Hepatocyte (in vitro differentiated cells): ENCODE measurements at regions not wholly inside any gene's neighbourhood (a gene's known extent, or its start where the extent isn't known, plus 50 kb on each side); places are given as distances from the start of the nearest gene placed in this dataset.

ENCODE experiments used
- DNase-seq: peaks from one replicate; pipeline ENCODE4 v3.0.0-alpha.2; 2016; ENCODE audit warnings: low spot score
- H2AFZ ChIP-seq: fragments of 200-600 bp; sonication (generic); 2 replicates; pipeline ENCODE4 v1.6.0; 2016; ENCODE audit warnings: antibody characterized with exemption, mild to moderate bottlenecking
- H3K27ac ChIP-seq: fragments of 200-600 bp; sonication (generic); 2 replicates; pipeline ENCODE4 v1.5.1; 2016; ENCODE audit warnings: mild to moderate bottlenecking
- H3K27me3 ChIP-seq: fragments of 200-600 bp; sonication (generic); 2 replicates; pipeline ENCODE4 v1.6.1; 2016
- H3K36me3 ChIP-seq: fragments of 200-600 bp; sonication (generic); replicated peaks from 2 replicates; pipeline ENCODE4 v1.5.1; 2016; ENCODE audit warnings: low read depth; ENCODE audit not compliant: insufficient read depth
- H3K4me1 ChIP-seq: fragments of 200-600 bp; sonication (generic); 2 replicates; pipeline ENCODE4 v1.5.1; 2016; ENCODE audit warnings: mild to moderate bottlenecking, moderate library complexity; ENCODE audit not compliant: insufficient read depth
- H3K4me2 ChIP-seq: fragments of 200-600 bp; sonication (generic); 2 replicates; pipeline ENCODE4 v1.6.0; 2016
- H3K4me3 ChIP-seq: fragments of 200-600 bp; sonication (generic); 2 replicates; pipeline ENCODE4 v1.5.1; 2016; ENCODE audit warnings: mild to moderate bottlenecking
- H3K79me2 ChIP-seq: fragments of 200-600 bp; sonication (generic); 2 replicates; pipeline ENCODE4 v1.6.0; 2017; ENCODE audit warnings: mild to moderate bottlenecking
- H3K9me2 ChIP-seq: fragments of 200-600 bp; sonication (generic); replicated peaks from 2 replicates; pipeline ENCODE4 v1.6.0; 2017; ENCODE audit warnings: mild to moderate bottlenecking; ENCODE audit not compliant: insufficient read depth
- H3K9me3 ChIP-seq: fragments of 200-600 bp; sonication (generic); 2 replicates; pipeline ENCODE4 v1.5.1; 2016; ENCODE audit warnings: low read depth, mild to moderate bottlenecking
- H4K20me1 ChIP-seq: fragments of 200-600 bp; sonication (generic); 2 replicates; pipeline ENCODE4 v1.6.0; 2016; ENCODE audit warnings: mild to moderate bottlenecking; ENCODE audit not compliant: insufficient read depth, poor library complexity, severe bottlenecking
- EZH2 ChIP-seq: fragments of 200-600 bp; sonication (generic); IDR thresholded peaks from 2 replicates; pipeline ENCODE4 v1.6.1; 2016; ENCODE audit warnings: antibody characterized with exemption, mild to moderate bottlenecking, borderline replicate concordance
- EZH2phosphoT487 ChIP-seq: fragments of 200-600 bp; sonication (generic); IDR thresholded peaks from one replicate; pipeline ENCODE4 v1.6.1; 2018; ENCODE audit warnings: antibody characterized with exemption, mild to moderate bottlenecking, low read depth, moderate library complexity; ENCODE audit not compliant: unreplicated experiment, severe bottlenecking
- WGBS: methylation state at CpG from one replicate; pipeline ENCODE4 v1.1.6; 2016; ENCODE audit warnings: low lambda C conversion rate; ENCODE audit errors: missing lambda C conversion rate; 5-methylcytosine and 5-hydroxymethylcytosine counted together
- TF ChIP-seq, protein P1 (sequence below): fragments of 200-600 bp; sonication (generic); IDR thresholded peaks from 2 replicates; pipeline ENCODE4 v1.5.1; 2016; ENCODE audit warnings: antibody characterized with exemption, mild to moderate bottlenecking; ENCODE audit not compliant: poor library complexity

DNA sequence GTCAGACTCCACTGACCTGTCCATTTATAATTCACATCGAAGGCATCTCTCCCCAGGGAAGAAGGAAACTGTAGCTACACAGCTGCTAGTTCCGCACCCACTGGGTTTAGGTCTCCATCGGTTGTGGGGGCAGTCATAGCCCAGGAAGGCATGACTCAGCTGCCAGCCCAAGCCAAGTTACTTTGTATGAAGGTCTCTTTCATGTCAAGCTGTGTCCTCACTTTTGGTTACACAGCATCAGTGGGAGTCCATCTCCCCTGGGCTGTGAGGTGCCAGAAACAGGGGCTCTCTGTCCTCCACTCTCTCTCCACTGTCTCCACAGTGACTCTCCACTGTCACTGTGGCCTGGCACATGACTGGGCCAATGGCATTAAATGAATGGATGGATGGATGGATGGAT, 585.2 kb downstream of the BRD1 start:
- no peak overlapping the region for H3K27ac ChIP-seq
- TF ChIP-seq EZH2phosphoT487, result no peak
- TF ChIP-seq, protein P1, sequence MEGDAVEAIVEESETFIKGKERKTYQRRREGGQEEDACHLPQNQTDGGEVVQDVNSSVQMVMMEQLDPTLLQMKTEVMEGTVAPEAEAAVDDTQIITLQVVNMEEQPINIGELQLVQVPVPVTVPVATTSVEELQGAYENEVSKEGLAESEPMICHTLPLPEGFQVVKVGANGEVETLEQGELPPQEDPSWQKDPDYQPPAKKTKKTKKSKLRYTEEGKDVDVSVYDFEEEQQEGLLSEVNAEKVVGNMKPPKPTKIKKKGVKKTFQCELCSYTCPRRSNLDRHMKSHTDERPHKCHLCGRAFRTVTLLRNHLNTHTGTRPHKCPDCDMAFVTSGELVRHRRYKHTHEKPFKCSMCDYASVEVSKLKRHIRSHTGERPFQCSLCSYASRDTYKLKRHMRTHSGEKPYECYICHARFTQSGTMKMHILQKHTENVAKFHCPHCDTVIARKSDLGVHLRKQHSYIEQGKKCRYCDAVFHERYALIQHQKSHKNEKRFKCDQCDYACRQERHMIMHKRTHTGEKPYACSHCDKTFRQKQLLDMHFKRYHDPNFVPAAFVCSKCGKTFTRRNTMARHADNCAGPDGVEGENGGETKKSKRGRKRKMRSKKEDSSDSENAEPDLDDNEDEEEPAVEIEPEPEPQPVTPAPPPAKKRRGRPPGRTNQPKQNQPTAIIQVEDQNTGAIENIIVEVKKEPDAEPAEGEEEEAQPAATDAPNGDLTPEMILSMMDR, result no peak
- TF ChIP-seq EZH2, result no peak
- no peaks in the 10 kb centered on the region for H3K79me2 ChIP-seq

DNA sequence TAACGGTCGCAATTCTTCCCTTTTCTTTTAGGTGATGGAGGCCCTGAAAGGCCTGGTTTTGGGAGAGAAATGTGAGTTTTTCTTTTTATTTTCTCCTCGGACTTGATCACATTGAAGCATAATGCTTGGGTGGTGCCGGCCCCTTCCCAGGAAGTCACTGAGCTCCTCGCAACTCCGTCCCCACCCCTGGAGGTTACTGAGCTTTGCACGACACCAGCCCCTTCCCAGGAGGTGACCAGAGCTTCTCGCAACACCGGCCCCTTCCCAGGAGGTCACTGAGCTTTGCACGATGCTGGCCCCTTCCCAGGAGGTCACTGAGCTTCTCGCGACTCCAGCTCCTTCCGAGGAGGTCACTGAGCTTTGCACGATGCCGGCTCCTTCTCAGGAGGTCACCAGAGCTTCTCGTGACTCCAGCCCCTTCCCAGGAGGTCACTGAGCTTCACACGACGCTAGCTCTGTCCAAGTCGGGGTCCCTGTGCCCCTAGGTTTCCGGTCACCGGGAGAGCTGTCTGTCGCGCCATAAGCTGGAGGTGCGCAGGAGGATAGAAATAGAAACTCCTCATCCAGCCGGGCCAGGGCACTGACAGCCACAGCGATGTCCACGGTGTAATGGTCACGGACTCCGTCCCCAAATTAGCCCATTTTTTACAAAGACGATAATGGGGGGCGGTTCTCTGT, 586.4 kb downstream of the BRD1 start:
- Histone ChIP-seq H3K36me3 (no peaks in the 10 kb centered on the region), H3K27me3 (no peaks in the 10 kb centered on the region), H4K20me1 (no peaks in the 10 kb centered on the region), H3K4me1 (peaks cover 1% of the 10 kb centered on the region), H3K27ac (no peak overlapping the region), H3K4me2 (no peak overlapping the region), H3K4me3 (no peak overlapping the region), H3K9me3 (no peaks in the 10 kb centered on the region), H2AFZ (no peak overlapping the region), H3K79me2 (no peaks in the 10 kb centered on the region), H3K9me2 (no peaks in the 10 kb centered on the region)
- no peak for DNase-seq
- WGBS, result 88% methylated on average over 31 of the region's 31 CpGs
- TF ChIP-seq, protein P1, result no peak
- TF ChIP-seq EZH2phosphoT487 (no peak), EZH2 (no peak)

More for the DNA sequence above, 585.2 kb downstream of the BRD1 start:
- WGBS, result 96% methylated on average over 3 of the region's 3 CpGs
- Histone ChIP-seq H2AFZ (no peak overlapping the region), H3K36me3 (no peaks in the 10 kb centered on the region), H4K20me1 (no peaks in the 10 kb centered on the region), H3K4me1 (no peaks in the 10 kb centered on the region), H3K9me2 (no peaks in the 10 kb centered on the region), H3K4me2 (no peak overlapping the region), H3K9me3 (no peaks in the 10 kb centered on the region), H3K4me3 (no peak overlapping the region), H3K27me3 (no peaks in the 10 kb centered on the region)
- no peak for DNase-seq

DNA sequence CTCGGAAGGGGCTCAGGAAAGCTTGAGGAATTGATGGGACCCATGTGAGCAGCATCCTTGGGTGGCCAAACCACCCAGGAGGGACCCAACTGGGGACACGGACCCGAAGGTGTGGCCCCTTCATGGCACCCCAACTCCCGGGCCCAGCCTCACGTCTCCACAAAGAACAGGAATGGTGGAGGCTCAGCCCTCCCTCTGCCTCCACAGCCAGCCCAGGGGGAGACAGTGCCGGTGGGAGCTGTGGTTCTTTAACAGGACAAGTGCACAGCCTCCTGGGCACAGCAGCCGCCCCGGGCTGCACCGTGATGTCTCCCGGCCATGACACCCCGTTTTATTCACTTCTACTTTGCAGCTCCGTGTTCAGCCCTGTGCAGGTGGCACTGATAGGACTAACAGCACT, 587.2 kb downstream of the BRD1 start:
- Histone ChIP-seq H3K4me3 (no peak overlapping the region), H4K20me1 (no peaks in the 10 kb centered on the region), H3K79me2 (no peaks in the 10 kb centered on the region), H3K4me2 (no peak overlapping the region), H3K9me3 (no peaks in the 10 kb centered on the region), H3K27me3 (no peaks in the 10 kb centered on the region), H3K36me3 (no peaks in the 10 kb centered on the region), H3K4me1 (peaks cover 6% of the 10 kb centered on the region), H3K9me2 (no peaks in the 10 kb centered on the region), H3K27ac (no peak overlapping the region), H2AFZ (no peak overlapping the region)
- DNase-seq, result no peak
- TF ChIP-seq EZH2phosphoT487 (no peak), EZH2 (no peak)
- TF ChIP-seq, protein P1, result no peak
- 87% methylated on average over 12 of the region's 12 CpGs for WGBS
